ENCODE measurements at regions not wholly inside any gene's neighbourhood (a gene's known extent, or its start where the extent isn't known, plus 50 kb on each side); places are given as distances from the start of the nearest gene placed in this dataset.

DNA sequence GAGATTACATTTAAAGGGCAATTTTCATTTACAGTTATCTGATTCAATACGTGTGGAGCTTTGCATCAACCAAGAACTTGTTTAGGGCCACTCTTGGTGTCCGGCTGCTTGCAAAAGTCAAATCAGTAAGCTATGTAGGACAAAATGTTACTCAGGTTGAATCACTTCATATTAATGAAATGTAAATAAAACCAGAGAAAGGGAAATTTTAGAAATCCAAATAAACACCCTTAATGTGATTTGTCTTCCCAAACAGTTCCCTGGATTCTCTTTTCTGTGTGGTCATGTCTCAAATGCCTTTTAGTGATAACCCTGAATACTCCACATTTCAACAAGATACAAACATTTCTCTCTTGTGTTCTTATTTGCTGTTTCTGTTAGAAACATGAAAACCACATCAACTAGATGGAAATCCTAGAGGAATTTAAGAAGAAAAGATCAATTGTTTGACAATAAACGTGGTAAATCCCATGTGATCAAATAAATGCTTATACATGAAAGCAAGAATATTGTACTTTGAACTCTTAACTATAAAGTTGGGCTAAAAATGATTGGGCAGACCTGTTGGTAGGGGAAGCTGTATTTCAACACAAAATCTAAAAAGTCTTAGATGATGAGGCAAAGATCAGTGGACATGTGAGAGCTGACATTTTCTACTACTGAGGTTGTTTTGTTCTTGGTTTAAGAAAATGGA lies 101.3 kb downstream of the CDC42EP3 start:
- TF ChIP-seq, protein P1, sequence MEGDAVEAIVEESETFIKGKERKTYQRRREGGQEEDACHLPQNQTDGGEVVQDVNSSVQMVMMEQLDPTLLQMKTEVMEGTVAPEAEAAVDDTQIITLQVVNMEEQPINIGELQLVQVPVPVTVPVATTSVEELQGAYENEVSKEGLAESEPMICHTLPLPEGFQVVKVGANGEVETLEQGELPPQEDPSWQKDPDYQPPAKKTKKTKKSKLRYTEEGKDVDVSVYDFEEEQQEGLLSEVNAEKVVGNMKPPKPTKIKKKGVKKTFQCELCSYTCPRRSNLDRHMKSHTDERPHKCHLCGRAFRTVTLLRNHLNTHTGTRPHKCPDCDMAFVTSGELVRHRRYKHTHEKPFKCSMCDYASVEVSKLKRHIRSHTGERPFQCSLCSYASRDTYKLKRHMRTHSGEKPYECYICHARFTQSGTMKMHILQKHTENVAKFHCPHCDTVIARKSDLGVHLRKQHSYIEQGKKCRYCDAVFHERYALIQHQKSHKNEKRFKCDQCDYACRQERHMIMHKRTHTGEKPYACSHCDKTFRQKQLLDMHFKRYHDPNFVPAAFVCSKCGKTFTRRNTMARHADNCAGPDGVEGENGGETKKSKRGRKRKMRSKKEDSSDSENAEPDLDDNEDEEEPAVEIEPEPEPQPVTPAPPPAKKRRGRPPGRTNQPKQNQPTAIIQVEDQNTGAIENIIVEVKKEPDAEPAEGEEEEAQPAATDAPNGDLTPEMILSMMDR (conservative IDR thresholded peaks at IDR 0.05; ENCODE audit: low read length): no peak
- no peak for TF ChIP-seq EZH2phosphoT487 (IDR thresholded peaks at IDR 0.05; ENCODE audit: borderline replicate concordance, low read depth, low read length)
